ENCODE measurements at regions not wholly inside any gene's neighbourhood (a gene's known extent, or its start where the extent isn't known, plus 50 kb on each side); places are given as distances from the start of the nearest gene placed in this dataset.

DNA sequence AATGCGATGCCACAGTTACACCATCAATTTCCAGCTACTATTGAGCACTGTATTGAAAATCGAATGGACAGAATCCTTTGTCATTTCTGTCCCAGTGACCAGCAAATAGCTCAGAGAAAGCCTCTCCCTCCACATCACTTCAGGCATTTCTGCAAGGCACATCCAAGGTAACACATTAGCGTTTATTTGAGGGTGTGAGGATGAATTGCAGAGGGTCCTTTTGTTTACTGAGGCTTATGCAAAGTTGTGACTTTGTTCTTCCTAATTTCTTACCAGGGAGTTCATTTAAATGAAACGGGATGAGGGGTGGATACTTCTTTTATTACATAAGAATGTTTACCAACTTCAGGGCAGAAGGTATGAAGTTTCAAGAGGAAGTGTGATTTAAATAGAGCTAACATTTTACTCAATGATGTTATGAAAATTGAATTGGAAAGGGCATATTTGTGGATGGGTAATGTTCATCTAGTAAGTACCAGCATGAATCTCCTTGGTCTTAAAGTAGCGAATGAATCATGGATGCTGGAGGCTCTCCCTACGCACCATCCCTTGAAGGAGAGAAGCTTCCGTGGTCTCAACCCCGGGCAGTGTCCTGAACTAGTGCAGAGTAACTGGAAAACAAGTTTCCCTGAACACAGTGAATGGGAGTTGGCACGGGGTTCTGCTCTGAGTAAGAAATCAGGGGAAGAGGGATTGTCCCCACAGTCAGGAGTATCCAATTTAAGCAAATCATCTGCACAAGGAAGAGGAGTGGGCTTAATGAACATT, 756.5 kb downstream of the GALR1 start:
- TF ChIP-seq, protein P1, sequence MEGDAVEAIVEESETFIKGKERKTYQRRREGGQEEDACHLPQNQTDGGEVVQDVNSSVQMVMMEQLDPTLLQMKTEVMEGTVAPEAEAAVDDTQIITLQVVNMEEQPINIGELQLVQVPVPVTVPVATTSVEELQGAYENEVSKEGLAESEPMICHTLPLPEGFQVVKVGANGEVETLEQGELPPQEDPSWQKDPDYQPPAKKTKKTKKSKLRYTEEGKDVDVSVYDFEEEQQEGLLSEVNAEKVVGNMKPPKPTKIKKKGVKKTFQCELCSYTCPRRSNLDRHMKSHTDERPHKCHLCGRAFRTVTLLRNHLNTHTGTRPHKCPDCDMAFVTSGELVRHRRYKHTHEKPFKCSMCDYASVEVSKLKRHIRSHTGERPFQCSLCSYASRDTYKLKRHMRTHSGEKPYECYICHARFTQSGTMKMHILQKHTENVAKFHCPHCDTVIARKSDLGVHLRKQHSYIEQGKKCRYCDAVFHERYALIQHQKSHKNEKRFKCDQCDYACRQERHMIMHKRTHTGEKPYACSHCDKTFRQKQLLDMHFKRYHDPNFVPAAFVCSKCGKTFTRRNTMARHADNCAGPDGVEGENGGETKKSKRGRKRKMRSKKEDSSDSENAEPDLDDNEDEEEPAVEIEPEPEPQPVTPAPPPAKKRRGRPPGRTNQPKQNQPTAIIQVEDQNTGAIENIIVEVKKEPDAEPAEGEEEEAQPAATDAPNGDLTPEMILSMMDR (IDR thresholded peaks at IDR 0.05; ENCODE audit: borderline replicate concordance, insufficient read depth, low read depth, low read length), result no peak
- H3K4me3 ChIP-seq (ENCODE audit: low read depth, low read length), result no peak overlapping the region

DNA sequence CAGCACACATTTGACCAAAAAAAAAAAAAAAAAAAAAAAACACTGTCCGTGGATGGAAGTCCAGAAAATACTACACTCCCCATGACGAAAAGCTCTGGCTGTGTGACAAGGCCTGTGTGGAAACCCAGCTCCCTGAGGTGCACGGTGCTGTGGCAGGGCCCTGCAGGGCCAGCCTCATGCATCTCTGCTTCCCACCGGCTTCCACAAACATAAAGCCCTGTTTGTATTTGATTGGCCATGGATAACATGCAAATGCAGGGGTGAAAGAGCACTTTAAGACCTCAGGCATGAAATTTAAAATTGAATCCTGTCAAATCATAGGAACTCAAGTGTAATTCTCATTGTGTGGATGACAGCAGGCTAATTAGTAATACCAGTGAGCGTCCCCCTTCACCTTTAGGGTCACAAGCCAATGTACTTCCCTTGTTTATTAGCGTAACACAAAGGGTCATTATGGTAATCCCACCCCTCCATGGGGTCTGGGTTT, 757.2 kb downstream of the GALR1 start:
- no peak overlapping the region for H3K4me3 ChIP-seq (ENCODE audit: low read depth, low read length)
- TF ChIP-seq, protein P1 (IDR thresholded peaks at IDR 0.05; ENCODE audit: borderline replicate concordance, insufficient read depth, low read depth, low read length), result no peak

DNA sequence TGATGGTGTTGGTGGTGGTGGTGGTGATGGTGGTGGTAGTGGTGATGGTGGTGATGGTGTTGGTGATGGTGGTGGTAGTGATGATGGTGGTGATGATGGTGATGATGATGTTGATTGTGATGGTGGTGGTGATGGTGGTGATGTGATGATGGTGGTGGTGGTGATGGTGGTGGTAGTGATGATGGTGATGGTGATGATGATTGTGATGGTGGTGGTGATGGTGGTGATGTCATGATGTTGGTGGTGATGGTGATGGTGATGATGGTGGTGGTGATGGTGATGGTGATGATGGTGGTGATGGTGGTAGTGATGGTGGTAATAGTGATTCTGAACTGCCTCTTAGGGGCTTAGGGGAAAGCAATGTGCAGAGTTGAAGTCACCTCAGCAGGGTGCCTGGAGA, 760.7 kb downstream of the GALR1 start:
- no peak overlapping the region for H3K4me3 ChIP-seq (ENCODE audit: low read depth, low read length)
- TF ChIP-seq, protein P1 (IDR thresholded peaks at IDR 0.05; ENCODE audit: borderline replicate concordance, insufficient read depth, low read depth, low read length), result no peak

DNA sequence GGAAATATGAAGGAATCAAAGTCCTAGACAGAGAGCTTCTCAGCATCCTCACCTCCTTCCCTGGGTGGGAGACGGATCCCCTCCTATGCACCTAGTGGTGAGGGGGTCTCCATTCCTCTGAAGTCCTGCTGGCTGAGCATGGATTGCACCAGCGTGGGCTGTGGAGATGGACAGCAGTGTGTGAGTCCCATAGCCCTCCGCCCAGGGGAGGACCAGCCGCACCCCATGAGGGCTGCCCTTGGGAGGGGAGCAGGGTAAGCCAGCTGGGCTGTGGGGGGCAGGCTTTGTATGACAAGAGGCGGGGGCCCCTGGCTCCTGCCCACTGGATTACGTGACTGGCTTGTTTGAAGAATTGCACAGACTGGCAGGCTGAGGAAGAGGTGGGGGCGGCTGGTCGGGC, 768.2 kb downstream of the GALR1 start:
- no peak overlapping the region for H3K4me3 ChIP-seq (ENCODE audit: low read depth, low read length)
- TF ChIP-seq, protein P1 (IDR thresholded peaks at IDR 0.05; ENCODE audit: borderline replicate concordance, insufficient read depth, low read depth, low read length), result no peak

DNA sequence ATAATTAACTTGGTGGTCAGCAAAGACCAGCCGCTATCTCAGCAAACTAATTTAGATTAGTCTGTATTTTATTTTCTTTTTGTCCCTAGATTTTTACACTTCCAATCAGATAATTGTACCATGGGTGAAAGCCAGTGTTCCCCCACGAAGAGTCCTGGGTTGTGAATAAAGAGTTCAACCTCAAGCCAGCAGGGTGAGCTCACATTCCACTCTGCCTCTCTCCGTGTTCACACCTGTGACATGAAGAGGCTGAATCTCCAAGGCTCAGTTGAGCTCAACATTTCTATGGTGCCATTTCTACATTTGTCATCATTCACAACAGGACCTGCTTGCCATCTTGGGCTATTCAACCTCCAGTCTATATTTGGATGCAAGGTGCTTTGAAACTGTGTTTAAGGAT, 771.5 kb downstream of the GALR1 start:
- H3K4me3 ChIP-seq (ENCODE audit: low read depth, low read length), result no peak overlapping the region
- TF ChIP-seq, protein P1 (IDR thresholded peaks at IDR 0.05; ENCODE audit: borderline replicate concordance, insufficient read depth, low read depth, low read length), result no peak

DNA sequence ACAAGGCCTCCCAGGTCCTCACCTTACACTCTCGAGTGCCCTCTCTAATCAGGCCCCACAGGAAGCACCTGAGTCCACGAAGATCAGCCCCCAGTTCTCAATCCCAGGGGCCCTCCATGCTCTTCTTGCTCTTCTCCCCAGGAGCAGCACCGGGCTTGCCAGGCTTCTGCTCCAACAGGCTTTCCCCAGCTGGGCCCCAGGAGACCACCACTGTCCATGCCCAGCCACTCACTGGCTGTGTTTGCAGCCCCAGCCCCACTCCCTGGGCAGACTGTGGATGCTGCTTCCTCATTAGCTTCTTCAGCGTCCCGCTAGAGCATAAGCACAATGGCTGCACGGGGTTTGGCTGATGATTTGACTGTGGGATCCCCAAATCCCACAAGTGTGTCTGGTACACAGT, 781.9 kb downstream of the GALR1 start:
- no peak overlapping the region for H3K4me3 ChIP-seq (ENCODE audit: low read depth, low read length)
- TF ChIP-seq, protein P1 (IDR thresholded peaks at IDR 0.05; ENCODE audit: borderline replicate concordance, insufficient read depth, low read depth, low read length), result no peak

DNA sequence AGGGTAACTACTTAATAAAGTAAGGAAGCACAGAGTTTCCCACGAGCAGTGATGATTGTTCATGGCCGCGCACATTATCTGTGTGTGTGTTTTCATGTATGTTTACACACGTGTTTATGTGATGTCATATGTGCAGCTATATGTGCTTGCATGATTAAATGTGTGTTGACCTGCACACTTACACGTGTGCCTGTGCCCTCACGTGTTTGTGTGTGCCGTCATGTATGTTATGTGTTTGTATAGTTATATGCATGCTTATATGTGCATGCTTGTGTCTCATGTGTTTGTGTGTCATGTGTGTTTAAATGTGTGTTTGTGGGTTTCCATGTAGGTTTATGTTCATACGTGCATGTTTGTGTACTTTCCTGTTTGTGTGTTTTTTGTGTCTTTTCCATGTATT, 782.3 kb downstream of the GALR1 start:
- TF ChIP-seq, protein P1 (IDR thresholded peaks at IDR 0.05; ENCODE audit: borderline replicate concordance, insufficient read depth, low read depth, low read length), result no peak

More for the DNA sequence above, 782.3 kb downstream of the GALR1 start:
- no peak overlapping the region for H3K4me3 ChIP-seq (ENCODE audit: low read depth, low read length)
